ENCODE measurements at regions not wholly inside any gene's neighbourhood (a gene's known extent, or its start where the extent isn't known, plus 50 kb on each side); places are given as distances from the start of the nearest gene placed in this dataset.

DNA sequence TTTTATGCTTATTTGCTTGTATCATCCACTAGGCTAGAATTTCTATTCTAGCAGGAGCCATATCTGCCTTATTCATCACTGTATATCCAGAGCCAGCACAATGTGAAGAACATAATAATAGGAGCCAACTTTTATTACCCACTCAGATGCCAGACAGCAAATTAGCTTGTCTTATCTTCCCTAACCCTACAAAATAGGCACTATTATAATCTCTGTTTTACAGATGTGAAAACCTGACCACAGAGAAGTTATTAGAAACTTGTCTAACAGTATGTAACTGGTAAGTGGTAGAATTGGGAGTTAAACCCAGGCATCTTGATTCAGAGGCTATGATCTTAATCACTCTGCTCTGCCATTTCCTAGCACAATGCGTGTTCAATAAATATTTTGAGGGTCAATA lies 579.5 kb downstream of the CAAP1 start:
- Histone ChIP-seq H3K4me3 (ENCODE audit: control insufficient read depth in 1 of 7, extremely low read depth in 1 of 7, insufficient read depth in 4 of 7, low read depth in 2 of 7, low read length in 6 of 7) (no peak overlapping the region), H3K9me3 (ENCODE audit: control extremely low read depth in 1 of 5, control insufficient read depth in 4 of 5, insufficient read depth in 2 of 5, low read depth in 1 of 5, low read length in 4 of 5) (no peaks in the 10 kb centered on the region), H3K4me1 (ENCODE audit: control extremely low read depth in 1 of 4, control insufficient read depth in 4 of 4, insufficient read depth in 4 of 4, low read length in 3 of 4) (no peaks in the 10 kb centered on the region), H3K36me3 (ENCODE audit: control insufficient read depth in 4 of 4, insufficient read depth in 4 of 4, low read length in 3 of 4) (no peaks in the 10 kb centered on the region), H3K27me3 (replicated peaks in 2 of 5; ENCODE audit: control insufficient read depth in 4 of 5, insufficient read depth in 5 of 5, low read length in 4 of 5) (no peaks in the 10 kb centered on the region), H3K27ac (ENCODE audit: insufficient read depth in 1 of 2, low read depth in 1 of 2, low read length in 2 of 2, poor library complexity in 1 of 2, severe bottlenecking in 2 of 2) (no peak overlapping the region)
- POLR2A ChIA-PET, result no interaction called here
- CTCF ChIA-PET, result no interaction called here
- DNase-seq, result no peak
- no CpG with 5 or more reads among the region's 1 CpG for WGBS (ENCODE audit: insufficient coverage)

DNA sequence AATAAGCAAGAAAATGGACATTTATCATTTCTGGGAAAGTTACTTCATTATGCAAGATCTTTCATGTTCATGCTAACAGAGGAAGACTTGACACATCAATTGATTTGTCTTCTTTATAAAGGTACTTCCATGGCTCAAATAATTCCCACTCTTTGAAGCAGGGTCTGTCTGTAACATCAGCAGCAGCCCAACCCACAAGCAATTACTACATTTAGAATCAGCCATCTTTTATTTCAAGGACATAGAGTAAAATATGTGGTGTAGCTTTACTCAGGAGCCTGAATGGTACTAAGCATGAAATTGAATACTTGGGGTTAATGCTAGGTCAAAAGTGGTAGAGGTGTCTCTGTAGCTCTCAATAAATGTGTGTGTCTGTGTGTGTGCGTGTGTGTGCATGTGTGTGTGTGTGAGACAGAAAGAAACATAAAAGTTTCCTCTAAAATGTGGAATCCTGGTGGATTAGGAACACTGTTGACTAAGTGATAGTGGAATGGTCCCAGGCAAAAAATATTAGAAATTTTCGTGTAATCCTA lies 581.1 kb downstream of the CAAP1 start:
- WGBS (ENCODE audit: insufficient coverage), result 80% methylated on average over 1 of the region's 2 CpGs
- Histone ChIP-seq H3K9me3 (ENCODE audit: control extremely low read depth in 1 of 5, control insufficient read depth in 4 of 5, insufficient read depth in 2 of 5, low read depth in 1 of 5, low read length in 4 of 5) (no peaks in the 10 kb centered on the region), H3K4me3 (ENCODE audit: control insufficient read depth in 1 of 7, extremely low read depth in 1 of 7, insufficient read depth in 4 of 7, low read depth in 2 of 7, low read length in 6 of 7) (no peak overlapping the region), H3K27ac (ENCODE audit: insufficient read depth in 1 of 2, low read depth in 1 of 2, low read length in 2 of 2, poor library complexity in 1 of 2, severe bottlenecking in 2 of 2) (no peak overlapping the region), H3K4me1 (ENCODE audit: control extremely low read depth in 1 of 4, control insufficient read depth in 4 of 4, insufficient read depth in 4 of 4, low read length in 3 of 4) (no peaks in the 10 kb centered on the region), H3K36me3 (ENCODE audit: control insufficient read depth in 4 of 4, insufficient read depth in 4 of 4, low read length in 3 of 4) (no peaks in the 10 kb centered on the region), H3K27me3 (replicated peaks in 2 of 5; ENCODE audit: control insufficient read depth in 4 of 5, insufficient read depth in 5 of 5, low read length in 4 of 5) (no peaks in the 10 kb centered on the region)
- CTCF ChIA-PET, result no interaction called here
- POLR2A ChIA-PET, result no interaction called here
- DNase-seq, result no peak

DNA sequence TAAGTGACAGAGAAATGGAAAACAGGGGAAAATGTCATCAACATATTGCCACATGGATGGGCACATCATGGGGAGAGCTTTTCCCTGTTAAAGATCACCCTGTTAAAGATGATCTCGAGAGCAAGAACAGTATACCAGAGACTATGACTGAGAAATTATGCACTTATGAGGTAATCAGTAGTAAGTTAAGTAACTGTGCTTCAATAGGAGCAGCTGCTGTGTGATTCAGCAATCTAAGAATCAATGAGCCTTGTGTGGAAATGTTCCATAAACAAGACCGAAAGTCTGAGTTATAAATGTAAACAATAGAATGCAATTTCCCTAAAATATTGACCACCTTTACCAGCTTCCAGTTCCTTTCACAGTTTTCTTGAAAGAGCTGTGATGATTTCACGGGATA lies 582.3 kb downstream of the CAAP1 start:
- POLR2A ChIA-PET, result no interaction called here
- DNase-seq, result no peak
- H3K36me3 ChIP-seq (ENCODE audit: control insufficient read depth in 4 of 4, insufficient read depth in 4 of 4, low read length in 3 of 4), result no peaks in the 10 kb centered on the region
- no peaks in the 10 kb centered on the region for H3K27me3 ChIP-seq (replicated peaks in 2 of 5; ENCODE audit: control insufficient read depth in 4 of 5, insufficient read depth in 5 of 5, low read length in 4 of 5)
- H3K4me1 ChIP-seq (ENCODE audit: control extremely low read depth in 1 of 4, control insufficient read depth in 4 of 4, insufficient read depth in 4 of 4, low read length in 3 of 4), result no peaks in the 10 kb centered on the region
- no peak overlapping the region for H3K27ac ChIP-seq (ENCODE audit: insufficient read depth in 1 of 2, low read depth in 1 of 2, low read length in 2 of 2, poor library complexity in 1 of 2, severe bottlenecking in 2 of 2)
- WGBS (ENCODE audit: insufficient coverage), result 90% methylated on average over 2 of the region's 3 CpGs
- no peaks in the 10 kb centered on the region for H3K9me3 ChIP-seq (ENCODE audit: control extremely low read depth in 1 of 5, control insufficient read depth in 4 of 5, insufficient read depth in 2 of 5, low read depth in 1 of 5, low read length in 4 of 5)
- CTCF ChIA-PET, result no interaction called here
- no peak overlapping the region for H3K4me3 ChIP-seq (ENCODE audit: control insufficient read depth in 1 of 7, extremely low read depth in 1 of 7, insufficient read depth in 4 of 7, low read depth in 2 of 7, low read length in 6 of 7)

DNA sequence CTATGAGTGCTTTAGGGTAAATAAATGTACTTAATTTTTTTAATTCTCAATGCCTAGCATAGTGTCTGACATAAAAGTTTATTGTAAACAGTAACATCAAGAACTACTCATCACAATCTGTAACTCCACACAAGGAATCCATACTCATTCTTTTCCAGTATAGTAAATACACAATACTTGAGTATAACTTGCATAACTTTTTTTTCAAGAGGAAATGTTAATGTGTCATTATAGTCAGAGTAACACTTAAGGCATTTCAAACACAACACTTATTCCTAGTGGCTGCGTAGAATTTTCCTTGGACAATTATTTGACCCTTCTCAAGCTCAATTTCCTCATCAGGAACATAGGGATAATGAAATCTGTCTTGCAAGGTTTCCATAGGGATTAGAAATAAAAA lies 584.3 kb downstream of the CAAP1 start:
- ChIA-PET POLR2A (no interaction called here), CTCF (no interaction called here)
- no peaks in the 10 kb centered on the region for H3K9me3 ChIP-seq (ENCODE audit: control extremely low read depth in 1 of 5, control insufficient read depth in 4 of 5, insufficient read depth in 2 of 5, low read depth in 1 of 5, low read length in 4 of 5)
- no peak overlapping the region for H3K27ac ChIP-seq (ENCODE audit: insufficient read depth in 1 of 2, low read depth in 1 of 2, low read length in 2 of 2, poor library complexity in 1 of 2, severe bottlenecking in 2 of 2)
- H3K4me3 ChIP-seq (ENCODE audit: control insufficient read depth in 1 of 7, extremely low read depth in 1 of 7, insufficient read depth in 4 of 7, low read depth in 2 of 7, low read length in 6 of 7), result no peak overlapping the region
- H3K36me3 ChIP-seq (ENCODE audit: control insufficient read depth in 4 of 4, insufficient read depth in 4 of 4, low read length in 3 of 4), result no peaks in the 10 kb centered on the region
- no peaks in the 10 kb centered on the region for H3K27me3 ChIP-seq (replicated peaks in 2 of 5; ENCODE audit: control insufficient read depth in 4 of 5, insufficient read depth in 5 of 5, low read length in 4 of 5)
- no peak for DNase-seq
- WGBS (ENCODE audit: insufficient coverage), result no CpG with 5 or more reads among the region's 1 CpG
- H3K4me1 ChIP-seq (ENCODE audit: control extremely low read depth in 1 of 4, control insufficient read depth in 4 of 4, insufficient read depth in 4 of 4, low read length in 3 of 4), result no peaks in the 10 kb centered on the region

DNA sequence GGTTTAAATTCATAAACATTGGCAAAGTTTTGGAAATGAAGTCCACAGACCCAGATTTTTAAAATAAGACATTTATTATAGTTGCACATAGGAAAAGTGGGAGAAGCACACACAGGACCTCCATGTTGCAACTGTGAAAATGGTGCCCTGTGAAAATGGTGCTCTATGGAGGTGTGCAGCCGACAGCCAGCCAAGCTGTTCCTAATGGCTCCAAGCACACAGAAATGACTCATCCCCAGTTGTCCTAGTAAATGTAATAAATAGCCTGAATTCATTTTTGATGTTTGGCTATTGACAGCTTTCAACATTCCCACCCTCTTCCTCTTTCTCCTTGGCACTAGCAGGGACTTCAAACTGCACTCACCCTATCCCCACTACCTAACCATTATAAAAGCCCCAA lies 590.9 kb downstream of the CAAP1 start:
- ChIA-PET CTCF (no interaction called here), POLR2A (no interaction called here)
- H3K4me1 ChIP-seq (ENCODE audit: control extremely low read depth in 1 of 4, control insufficient read depth in 4 of 4, insufficient read depth in 4 of 4, low read length in 3 of 4), result no peaks in the 10 kb centered on the region
- H3K9me3 ChIP-seq (ENCODE audit: control extremely low read depth in 1 of 5, control insufficient read depth in 4 of 5, insufficient read depth in 2 of 5, low read depth in 1 of 5, low read length in 4 of 5), result no peaks in the 10 kb centered on the region
- no peaks in the 10 kb centered on the region for H3K36me3 ChIP-seq (ENCODE audit: control insufficient read depth in 4 of 4, insufficient read depth in 4 of 4, low read length in 3 of 4)
- no peak overlapping the region for H3K27ac ChIP-seq (ENCODE audit: insufficient read depth in 1 of 2, low read depth in 1 of 2, low read length in 2 of 2, poor library complexity in 1 of 2, severe bottlenecking in 2 of 2)
- no peak overlapping the region for H3K4me3 ChIP-seq (ENCODE audit: control insufficient read depth in 1 of 7, extremely low read depth in 1 of 7, insufficient read depth in 4 of 7, low read depth in 2 of 7, low read length in 6 of 7)
- H3K27me3 ChIP-seq (replicated peaks in 2 of 5; ENCODE audit: control insufficient read depth in 4 of 5, insufficient read depth in 5 of 5, low read length in 4 of 5), result no peaks in the 10 kb centered on the region
- no peak for DNase-seq
- WGBS (ENCODE audit: insufficient coverage), result 100% methylated on average over 1 of the region's 1 CpG

DNA sequence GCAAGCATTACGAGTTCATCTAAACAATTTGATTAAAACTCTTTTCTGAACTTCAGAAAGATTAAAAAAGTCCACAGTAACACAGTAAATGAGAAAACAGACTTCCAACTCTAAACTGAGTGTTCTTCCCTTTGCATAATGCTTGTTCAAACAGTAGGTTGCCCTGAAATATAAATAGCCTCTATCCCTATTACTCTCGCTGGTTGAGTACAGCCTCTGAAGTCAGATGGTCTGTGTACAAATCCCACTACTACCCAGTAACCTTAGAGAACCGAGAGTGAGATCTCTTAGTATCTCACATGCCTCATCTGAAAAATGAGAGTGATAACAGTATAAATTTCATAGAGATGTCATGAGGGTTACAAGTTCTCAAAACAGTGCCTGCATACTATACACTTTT lies 591.6 kb downstream of the CAAP1 start:
- no peaks in the 10 kb centered on the region for H3K27me3 ChIP-seq (replicated peaks in 2 of 5; ENCODE audit: control insufficient read depth in 4 of 5, insufficient read depth in 5 of 5, low read length in 4 of 5)
- H3K27ac ChIP-seq (ENCODE audit: insufficient read depth in 1 of 2, low read depth in 1 of 2, low read length in 2 of 2, poor library complexity in 1 of 2, severe bottlenecking in 2 of 2), result no peak overlapping the region
- H3K36me3 ChIP-seq (ENCODE audit: control insufficient read depth in 4 of 4, insufficient read depth in 4 of 4, low read length in 3 of 4), result no peaks in the 10 kb centered on the region
- no CpG with 5 or more reads among the region's 3 CpGs for WGBS (ENCODE audit: insufficient coverage)
- POLR2A ChIA-PET, result no interaction called here
- DNase-seq, result no peak
- no peaks in the 10 kb centered on the region for H3K9me3 ChIP-seq (ENCODE audit: control extremely low read depth in 1 of 5, control insufficient read depth in 4 of 5, insufficient read depth in 2 of 5, low read depth in 1 of 5, low read length in 4 of 5)
- no peak overlapping the region for H3K4me3 ChIP-seq (ENCODE audit: control insufficient read depth in 1 of 7, extremely low read depth in 1 of 7, insufficient read depth in 4 of 7, low read depth in 2 of 7, low read length in 6 of 7)
- H3K4me1 ChIP-seq (ENCODE audit: control extremely low read depth in 1 of 4, control insufficient read depth in 4 of 4, insufficient read depth in 4 of 4, low read length in 3 of 4), result no peaks in the 10 kb centered on the region
- CTCF ChIA-PET, result no interaction called here

DNA sequence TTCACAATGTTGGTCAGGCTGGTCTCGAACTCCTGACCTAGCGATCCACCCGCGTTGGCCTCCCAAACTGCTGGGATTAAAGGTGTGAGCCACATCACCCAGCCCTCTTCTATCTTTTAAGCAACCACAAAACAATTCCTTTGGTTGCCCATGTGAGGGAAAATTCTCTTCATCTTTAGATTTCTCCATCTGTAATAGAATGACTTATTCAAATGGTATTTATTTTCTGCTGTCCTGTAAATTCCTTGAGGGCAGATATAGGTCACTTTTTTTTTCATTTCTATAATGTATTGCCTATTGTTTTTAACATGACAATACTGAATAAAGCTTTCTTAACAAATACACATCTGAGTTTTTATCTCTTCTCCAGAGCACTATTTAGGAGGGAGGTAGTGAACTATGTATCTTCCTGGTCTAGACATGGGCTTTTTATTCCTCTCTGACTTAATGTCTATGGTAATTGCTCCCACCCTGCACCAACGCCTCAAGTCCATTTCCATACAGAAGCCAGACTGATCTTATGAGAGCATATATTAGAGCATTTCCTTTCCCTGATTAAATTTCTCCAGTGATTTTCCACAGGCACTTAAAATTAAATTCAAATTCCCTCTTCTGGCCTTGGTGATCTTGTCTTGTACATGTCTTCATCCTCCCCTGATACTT lies 595.6 kb downstream of the CAAP1 start:
- no peaks in the 10 kb centered on the region for H3K9me3 ChIP-seq (ENCODE audit: control extremely low read depth in 1 of 5, control insufficient read depth in 4 of 5, insufficient read depth in 2 of 5, low read depth in 1 of 5, low read length in 4 of 5)
- POLR2A ChIA-PET, result no interaction called here
- no peaks in the 10 kb centered on the region for H3K4me1 ChIP-seq (ENCODE audit: control extremely low read depth in 1 of 4, control insufficient read depth in 4 of 4, insufficient read depth in 4 of 4, low read length in 3 of 4)
- no peak overlapping the region for H3K27ac ChIP-seq (ENCODE audit: insufficient read depth in 1 of 2, low read depth in 1 of 2, low read length in 2 of 2, poor library complexity in 1 of 2, severe bottlenecking in 2 of 2)
- WGBS (ENCODE audit: insufficient coverage), result 96% methylated on average over 5 of the region's 5 CpGs
- H3K36me3 ChIP-seq (ENCODE audit: control insufficient read depth in 4 of 4, insufficient read depth in 4 of 4, low read length in 3 of 4), result no peaks in the 10 kb centered on the region
- H3K4me3 ChIP-seq (ENCODE audit: control insufficient read depth in 1 of 7, extremely low read depth in 1 of 7, insufficient read depth in 4 of 7, low read depth in 2 of 7, low read length in 6 of 7), result no peak overlapping the region
- no peak for DNase-seq
- no peaks in the 10 kb centered on the region for H3K27me3 ChIP-seq (replicated peaks in 2 of 5; ENCODE audit: control insufficient read depth in 4 of 5, insufficient read depth in 5 of 5, low read length in 4 of 5)
- CTCF ChIA-PET, result no interaction called here

All from common myeloid progenitor, CD34-positive (primary cell).